ENCODE measurements at regions not wholly inside any gene's neighbourhood (a gene's known extent, or its start where the extent isn't known, plus 50 kb on each side); places are given as distances from the start of the nearest gene placed in this dataset.

DNA sequence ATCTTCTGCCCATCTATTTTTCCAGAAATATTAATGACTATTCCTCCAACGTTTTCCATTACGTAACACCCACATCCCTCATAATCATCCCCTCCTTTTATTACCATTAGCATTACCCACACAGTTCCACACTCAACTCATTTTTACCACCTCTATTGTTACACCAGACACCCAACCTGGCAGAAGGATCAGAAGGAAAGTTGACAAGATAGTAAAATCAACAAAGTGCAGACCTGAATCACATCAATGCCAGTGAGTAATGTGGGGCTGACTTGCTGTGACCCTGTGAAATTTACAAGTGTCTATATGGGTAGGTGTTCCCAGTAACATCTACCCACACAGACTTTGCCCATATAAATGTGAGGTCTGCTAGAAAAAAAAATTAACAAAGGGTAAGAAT, 568.2 kb downstream of the MAFB start:
- no peak for DNase-seq

GRCh38 chr20:40111282-40111681, 577.8 kb downstream of the MAFB start:
- DNase-seq: no peak

DNA sequence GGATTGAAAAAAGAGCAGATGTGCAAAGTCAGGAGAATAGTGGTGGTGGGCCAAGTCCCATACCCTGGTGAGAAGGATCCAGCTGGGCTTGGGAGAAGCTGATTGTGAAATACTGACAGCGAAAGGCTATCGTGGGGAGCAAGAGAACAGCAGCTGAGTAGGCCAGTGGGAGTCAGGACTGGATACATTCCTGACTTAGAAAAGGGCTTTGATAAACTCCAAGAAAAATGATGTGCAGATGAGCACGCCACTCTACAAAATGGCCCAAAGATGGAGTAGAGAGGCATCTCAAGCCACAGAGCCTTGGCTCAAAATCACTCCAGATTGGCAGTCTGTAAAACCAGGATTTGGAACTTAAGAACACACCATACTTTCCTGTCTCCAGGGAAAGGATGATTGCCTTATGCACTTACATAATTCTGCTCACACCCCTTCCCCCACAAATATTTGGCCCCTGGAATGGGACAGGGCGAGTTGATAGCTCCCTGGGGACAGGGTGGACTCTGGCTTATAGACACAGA, 578.7 kb downstream of the MAFB start:
- no peak for DNase-seq

GRCh38 chr20:40109136-40109535, 579.9 kb downstream of the MAFB start:
- no peak for DNase-seq

DNA sequence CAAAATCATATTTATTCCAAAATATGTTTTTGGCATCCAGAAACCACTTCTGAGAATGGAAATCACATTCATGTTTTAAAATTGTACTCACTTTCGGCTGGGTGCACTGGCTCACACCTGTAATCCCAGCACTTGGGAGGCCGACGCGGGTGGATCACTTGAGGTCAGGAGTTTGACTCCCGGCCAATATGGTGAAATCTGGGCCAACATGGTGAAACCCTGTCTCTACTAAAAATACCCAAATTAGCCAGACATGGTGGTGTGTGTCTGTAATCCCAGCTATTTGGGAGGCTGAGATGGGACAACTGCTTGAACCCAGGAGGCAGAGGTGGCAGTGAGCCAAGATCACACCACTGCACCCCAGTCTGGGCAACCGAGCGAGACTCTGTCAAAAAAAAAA, 580.7 kb downstream of the MAFB start:
- DNase-seq: no peak

DNA sequence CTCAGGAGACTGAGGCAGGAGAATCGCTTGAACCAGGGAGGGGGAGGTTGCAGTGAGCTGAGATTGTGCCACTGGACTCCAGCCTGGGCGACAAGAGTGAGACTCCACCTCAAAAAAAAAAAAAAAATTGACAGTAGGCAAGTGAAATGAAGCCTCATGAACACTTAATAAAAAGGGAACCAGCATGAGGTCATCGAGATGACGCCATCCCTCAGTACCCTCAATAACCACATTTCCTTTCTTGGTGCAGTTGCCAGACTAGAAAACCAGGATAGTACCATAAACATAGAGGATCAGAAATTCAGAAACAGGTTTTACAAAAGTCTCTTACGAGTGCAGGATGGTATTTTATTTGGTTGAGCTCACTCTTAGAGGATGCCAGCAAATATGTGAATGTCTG, 584.1 kb downstream of the MAFB start:
- DNase-seq: peak in 1 of 2 donors; percentile 8

GRCh38 chr20:40103420-40103819, 585.6 kb downstream of the MAFB start:
- no peak for DNase-seq

DNA sequence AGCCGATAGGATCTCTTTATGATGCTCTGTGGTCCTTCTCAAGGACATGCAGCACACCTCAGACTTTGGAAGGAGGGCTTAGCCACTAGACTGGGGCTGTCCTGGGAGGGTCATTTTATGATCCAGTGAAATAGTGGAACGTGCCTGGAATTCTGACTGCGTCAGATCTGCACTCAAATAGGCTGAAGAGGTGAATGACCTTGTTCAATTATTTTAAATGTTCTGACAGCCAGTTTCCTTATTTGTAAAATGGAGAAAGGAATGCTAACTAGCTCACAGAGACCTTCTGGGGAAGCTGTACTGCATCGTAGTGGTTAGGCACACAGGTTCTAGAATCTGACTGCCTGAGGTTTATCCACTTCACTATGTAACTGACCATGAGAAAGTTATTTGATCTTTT, 587.5 kb downstream of the MAFB start:
- DNase-seq: no peak

DNA sequence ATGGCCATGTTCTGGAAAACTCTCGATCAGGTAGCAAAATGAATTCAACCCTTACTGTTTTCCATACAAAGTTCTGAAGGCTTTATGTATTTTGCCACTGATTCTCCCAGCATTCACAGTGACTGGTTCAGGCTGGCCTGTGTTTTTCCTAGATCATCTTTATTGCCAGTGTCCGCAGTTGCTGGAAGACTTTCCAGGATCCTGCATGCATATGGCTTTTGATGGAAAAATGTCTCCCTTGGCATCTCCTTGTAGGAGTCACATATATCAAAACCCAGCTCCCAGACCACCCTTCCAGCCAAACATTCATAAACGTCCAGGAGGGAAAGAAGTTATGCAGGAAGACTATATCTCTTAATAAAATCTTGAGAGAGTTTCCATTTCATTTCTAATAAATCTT, 588.8 kb downstream of the MAFB start:
- no peak for DNase-seq

- DNase-seq: no peak
Observed at GRCh38 chr20:40090236-40090635, 598.8 kb downstream of the MAFB start.

DNA sequence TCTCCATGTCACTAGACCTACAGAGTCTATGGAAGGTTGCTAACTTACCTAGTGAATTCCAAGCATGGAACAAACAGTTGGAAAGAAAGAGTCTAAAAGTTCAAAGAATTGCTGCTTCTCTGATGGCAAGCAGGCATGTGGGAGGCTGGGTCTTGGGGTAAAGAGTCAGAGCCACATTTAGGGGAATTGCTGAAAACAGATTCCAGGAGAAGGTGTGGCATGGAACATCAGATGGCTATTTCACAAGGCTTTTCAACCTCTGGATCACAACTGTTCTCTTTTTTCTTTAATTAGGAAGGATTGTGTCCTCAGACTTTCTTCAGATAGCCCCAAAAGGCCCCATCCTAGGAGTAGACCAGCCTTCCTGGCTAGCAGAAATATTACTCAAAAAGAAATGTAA, 601.5 kb downstream of the MAFB start:
- DNase-seq: no peak

GRCh38 chr20:40085513-40085912, 603.5 kb downstream of the MAFB start:
- no peak for DNase-seq

DNA sequence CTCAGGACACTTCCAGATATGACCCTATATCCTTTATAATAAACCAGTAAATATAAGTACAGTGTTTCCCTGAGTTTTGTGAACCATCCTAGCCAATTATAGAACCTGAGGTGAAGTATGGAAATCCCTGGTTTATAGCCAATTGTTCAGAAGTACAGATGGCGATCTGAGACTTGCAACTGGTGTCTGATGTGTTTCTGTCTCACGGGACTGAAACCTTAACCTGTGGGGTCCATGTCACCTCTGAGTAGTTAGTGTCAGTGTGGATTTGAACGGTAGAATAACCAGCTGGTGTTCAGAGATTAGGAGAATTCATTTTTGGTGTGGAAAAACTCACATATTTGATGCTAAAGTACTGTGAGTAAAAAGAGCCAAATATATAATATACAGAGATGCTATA, 606.6 kb downstream of the MAFB start:
- no peak for DNase-seq

DNA sequence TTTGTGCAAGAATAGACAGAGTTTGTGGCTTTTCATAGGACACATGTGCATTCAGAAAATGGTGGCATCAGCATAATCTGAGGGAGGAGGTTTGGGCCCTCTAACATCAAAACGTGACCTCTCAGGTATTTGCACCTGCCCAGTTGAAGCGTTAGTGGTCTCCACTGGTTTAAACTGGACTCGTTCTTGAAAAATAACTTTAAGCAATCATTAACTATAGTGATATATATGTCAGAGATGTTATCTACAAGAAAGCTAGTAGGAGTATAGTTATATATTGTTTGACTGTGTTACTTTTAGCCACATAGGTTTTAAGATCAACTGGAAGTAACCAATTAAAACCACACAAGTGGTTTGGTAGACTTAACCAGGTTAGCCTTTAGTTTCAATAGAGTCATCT, 607.4 kb downstream of the MAFB start:
- no peak for DNase-seq

DNA sequence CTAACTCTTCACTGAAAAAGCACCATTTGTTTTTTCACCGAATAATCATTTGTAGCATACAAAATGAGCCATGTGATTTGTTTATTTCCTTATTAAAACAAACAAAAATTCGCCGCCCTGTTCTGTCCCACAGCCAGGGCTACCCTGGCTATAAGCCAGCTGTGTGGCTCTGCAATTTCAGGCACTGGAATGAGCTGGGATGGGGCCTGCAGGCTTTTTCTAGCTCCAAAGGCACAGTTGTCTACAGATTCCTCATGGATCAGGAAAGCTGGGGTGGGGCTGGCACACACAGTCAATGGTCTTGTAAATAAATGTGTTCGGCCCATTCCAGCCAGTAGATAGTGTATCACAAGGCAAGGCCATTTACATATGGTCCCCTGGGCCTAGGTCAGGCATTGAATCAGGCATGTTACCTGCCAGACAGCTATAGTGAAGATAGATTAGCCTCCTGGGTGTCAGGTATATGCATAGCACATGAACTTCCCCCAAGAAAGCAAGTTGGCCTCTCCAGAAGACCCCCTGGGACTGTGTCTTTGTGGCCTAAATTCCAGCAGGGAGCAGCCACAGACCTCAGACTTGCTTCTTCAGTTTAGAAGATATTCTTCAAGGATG, 608.9 kb downstream of the MAFB start:
- no peak for DNase-seq

- no peak for DNase-seq
Observed at GRCh38 chr20:40073535-40074111, 615.4 kb downstream of the MAFB start.

- DNase-seq: no peak
Observed at GRCh38 chr20:40072907-40073306, 616.1 kb downstream of the MAFB start.

GRCh38 chr20:40056171-40056570, 632.9 kb downstream of the MAFB start:
- no peak for DNase-seq

DNA sequence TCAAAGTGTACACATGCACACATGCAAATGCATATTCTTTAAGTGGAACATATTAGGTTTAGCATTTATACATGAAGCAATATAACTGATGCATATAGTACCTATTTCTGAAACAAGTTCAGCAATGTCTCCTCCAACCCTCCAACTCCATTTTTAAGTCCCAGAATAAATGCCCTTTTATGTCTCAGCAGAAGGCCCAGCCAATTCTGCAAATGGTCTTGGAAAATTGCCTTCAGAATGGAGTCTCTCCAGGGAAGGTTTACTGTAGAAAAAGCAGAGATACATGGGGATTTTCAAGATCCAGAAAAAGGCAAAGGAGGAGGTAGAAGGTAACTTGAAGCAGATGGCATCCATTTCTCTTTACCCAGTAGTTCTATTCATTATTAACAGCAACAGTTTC, 633.3 kb downstream of the MAFB start:
- no peak for DNase-seq

DNA sequence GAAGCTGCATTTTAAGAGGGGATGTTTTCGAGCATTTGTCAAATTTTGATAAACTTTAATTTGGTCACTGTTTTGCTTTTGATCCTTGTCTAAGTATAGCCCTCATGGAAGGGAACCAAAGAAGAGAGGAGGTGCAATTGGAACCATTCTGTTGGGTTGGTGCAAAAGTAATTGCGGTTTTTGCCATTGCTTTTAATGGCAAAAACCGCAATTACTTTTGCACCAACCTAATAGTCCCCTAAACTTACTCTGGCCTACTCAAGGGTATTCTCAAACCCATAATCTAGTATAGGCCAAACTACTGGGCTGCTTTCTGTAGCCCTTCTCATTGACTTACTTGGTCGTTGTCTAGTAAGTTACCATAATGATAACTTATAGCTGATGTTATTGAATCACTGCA, 634.7 kb downstream of the MAFB start:
- DNase-seq: no peak

DNA sequence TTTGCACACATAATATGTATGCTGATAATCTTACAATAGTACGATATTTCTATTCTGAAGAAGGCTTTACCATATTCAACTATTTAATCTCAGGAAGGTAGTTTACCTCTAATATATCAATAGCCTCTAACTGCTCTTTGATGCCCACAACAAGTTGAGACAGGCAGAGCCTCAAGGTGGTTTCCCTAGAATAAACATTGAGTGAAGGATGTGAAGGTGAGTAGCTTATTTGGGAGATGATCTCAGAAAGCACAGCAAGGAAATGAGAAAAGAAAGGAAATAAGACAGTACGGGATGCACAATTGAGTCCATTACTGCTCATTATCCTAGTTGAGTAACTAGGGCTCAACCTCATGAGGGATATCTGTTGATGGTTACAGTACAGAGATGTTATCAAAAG, 638.4 kb downstream of the MAFB start:
- no peak for DNase-seq

DNA sequence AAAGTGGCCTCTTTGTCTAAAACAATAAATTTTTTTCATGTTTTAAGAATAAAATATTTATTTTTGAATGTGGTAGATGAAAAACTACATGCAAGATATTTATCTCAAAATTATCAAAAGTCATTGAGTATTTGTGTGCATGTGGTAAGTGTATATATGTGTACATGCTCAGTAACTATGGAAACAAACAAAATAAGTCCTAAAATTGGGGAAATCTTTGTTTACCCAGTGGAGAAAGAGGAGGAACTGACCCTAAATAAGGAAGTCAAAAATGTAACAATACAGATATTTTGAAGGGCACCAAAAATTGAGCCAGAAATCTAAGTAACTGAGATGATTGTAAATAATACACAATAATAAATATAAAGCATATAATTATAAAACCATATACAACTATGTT, 639.2 kb downstream of the MAFB start:
- peak; percentile 30 to 42 for DNase-seq

- no peak for DNase-seq
Observed at GRCh38 chr20:40046703-40047102, 642.3 kb downstream of the MAFB start.

DNA sequence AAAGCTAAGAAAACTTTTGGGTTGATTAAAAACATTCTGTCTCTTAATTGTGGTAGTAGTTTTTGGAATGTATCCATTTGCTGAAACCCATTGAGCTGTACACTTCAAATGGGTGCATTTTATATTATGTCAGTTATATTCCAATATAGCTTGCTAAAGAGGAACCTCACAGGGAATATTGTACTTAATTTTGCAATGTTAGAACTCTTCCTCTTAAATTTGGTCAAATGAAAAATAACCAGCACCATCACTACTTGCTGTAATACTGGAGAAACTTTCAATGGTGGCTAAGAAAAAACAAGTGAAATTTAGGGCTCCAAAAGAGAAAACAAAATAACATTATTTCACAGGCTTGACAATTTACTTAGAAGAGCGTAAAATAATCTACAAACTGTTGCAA, 651.5 kb downstream of the MAFB start:
- peak; percentile 8 for DNase-seq

DNA sequence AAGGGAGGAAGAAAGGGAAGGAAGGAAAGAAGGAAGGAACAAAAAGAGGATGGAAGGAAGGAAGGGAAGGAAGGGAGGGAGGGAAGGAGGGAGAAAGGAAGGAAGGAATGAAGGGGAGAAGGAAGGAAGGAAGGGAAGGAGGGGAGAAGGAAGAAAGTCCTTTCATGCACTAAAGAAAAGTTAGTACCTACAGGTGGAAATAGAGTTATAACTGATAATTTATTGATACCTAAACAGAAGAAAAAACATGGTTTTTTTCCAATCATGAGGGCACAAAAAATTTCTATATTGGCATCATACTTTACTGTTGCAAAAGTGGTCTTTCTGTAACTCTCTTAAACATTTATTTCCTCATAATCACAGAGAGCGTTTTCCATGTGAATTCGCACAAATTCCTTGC, 659.4 kb downstream of the MAFB start:
- DNase-seq: no peak
